GM10248 (cell line): ENCODE measurements at regions not wholly inside any gene's neighbourhood (a gene's known extent, or its start where the extent isn't known, plus 50 kb on each side); places are given as distances from the start of the nearest gene placed in this dataset.

Source experiments
- CTCF ChIA-PET: fragments of 300-600 bp; sonication (Branson Sonifier 250); formaldehyde crosslinking; extraction: SDS; loops from one replicate; lab custom pipeline; 2021; ENCODE audit warnings: antibody characterized with exemption; lab: Yijun Ruan, JAX
- POLR2A ChIA-PET: fragments of 350-650 bp; sonication (Branson Sonifier 250); formaldehyde crosslinking; extraction: SDS; loops from one replicate; lab custom pipeline; 2020; ENCODE audit warnings: antibody characterized with exemption; lab: Yijun Ruan, JAX
- DNase-seq: peaks from one replicate; pipeline ENCODE4 v3.0.0; 2012; ENCODE audit errors: extremely low spot score
- TF ChIP-seq, protein P1 (sequence below): IDR thresholded peaks from 2 replicates; pipeline ENCODE4 v1.5.1; 2012; ENCODE audit warnings: mild to moderate bottlenecking, low read depth; ENCODE audit errors: extremely low read depth, missing control alignments, control extremely low read depth

DNA sequence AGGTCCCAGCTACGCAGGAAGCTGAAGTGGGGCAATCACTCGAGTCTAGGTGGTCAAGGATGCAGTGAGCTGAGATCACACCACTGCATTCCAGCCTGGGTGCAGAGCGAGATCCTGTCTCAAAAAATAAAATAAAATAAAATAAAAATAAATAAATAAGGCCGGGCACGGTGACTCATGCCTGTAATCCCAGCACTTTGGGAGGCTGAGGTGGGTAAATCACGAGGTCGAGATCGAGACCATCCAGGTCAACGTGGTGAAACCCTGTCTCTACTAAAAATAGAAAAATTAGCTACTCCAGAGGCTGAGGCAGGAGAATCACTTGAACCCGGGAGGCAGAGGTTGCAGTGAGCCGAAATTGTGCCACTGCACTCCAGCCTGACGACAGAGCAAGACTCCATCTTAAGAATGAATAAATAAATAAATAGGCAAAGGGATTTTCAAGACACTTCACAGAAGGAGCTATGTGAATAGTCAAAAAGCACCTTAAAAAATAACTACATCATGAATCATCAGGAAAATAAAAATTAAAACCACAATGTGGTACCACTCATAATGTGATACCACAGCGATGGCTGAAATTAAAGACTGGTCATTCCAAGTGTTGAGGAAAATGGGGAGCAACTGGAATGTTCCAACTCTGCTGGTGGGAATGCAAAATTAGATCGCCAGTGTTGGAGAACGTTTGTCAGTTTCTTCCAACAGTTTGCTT lies 92.9 kb upstream of the TBX3 start:
- ChIA-PET CTCF (no interaction called here), POLR2A (no interaction called here)
- TF ChIP-seq, protein P1, sequence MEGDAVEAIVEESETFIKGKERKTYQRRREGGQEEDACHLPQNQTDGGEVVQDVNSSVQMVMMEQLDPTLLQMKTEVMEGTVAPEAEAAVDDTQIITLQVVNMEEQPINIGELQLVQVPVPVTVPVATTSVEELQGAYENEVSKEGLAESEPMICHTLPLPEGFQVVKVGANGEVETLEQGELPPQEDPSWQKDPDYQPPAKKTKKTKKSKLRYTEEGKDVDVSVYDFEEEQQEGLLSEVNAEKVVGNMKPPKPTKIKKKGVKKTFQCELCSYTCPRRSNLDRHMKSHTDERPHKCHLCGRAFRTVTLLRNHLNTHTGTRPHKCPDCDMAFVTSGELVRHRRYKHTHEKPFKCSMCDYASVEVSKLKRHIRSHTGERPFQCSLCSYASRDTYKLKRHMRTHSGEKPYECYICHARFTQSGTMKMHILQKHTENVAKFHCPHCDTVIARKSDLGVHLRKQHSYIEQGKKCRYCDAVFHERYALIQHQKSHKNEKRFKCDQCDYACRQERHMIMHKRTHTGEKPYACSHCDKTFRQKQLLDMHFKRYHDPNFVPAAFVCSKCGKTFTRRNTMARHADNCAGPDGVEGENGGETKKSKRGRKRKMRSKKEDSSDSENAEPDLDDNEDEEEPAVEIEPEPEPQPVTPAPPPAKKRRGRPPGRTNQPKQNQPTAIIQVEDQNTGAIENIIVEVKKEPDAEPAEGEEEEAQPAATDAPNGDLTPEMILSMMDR = no peak
- DNase-seq = no peak

DNA sequence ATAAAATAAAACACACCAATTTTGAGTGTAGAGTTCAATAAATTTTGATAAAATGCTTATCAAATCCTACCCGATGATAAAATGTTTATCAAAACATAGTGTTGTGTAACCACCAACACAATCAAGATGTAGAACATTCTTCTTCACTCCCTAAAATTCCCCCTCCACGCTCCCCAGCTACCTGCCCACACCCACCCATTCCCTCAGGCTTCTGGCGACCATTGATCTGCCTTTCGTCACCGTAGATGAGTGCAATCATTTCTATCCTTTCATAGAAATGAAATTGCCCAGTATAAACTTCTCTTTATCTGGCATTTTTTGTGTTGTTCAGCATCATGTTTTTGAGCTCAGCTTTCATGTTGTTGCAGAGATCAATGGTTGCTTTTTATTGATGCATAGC lies 90.7 kb upstream of the TBX3 start:
- ChIA-PET CTCF (no interaction called here), POLR2A (interaction anchor here (0.6 kb wide), 1 partner anchor 641 kb away, joined by 3 read pairs; no protein-coding TSS in a partner anchor)
- TF ChIP-seq, protein P1 = no peak
- DNase-seq = no peak

DNA sequence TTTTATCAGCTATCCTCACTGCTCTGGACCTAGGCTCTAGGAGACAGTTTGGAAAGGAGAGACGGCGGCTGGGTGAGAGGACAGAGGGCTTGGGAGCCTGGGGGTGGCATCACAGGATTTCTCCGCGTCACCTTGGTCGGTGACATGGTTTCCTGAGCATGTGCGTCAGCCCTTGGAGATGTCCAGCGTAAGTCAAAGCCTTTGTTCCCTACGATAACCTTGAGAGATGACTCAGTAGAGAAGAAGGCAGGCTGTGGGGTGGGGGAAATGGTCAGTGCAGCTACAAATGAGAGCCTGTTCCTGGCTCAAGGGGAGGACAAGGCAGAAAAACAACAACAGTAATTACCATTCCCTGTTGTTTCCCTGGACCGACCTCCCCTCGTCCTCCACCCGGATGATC lies 90.2 kb upstream of the TBX3 start:
- POLR2A ChIA-PET = no interaction called here
- TF ChIP-seq, protein P1 = no peak
- no peak for DNase-seq
- CTCF ChIA-PET = no interaction called here

DNA sequence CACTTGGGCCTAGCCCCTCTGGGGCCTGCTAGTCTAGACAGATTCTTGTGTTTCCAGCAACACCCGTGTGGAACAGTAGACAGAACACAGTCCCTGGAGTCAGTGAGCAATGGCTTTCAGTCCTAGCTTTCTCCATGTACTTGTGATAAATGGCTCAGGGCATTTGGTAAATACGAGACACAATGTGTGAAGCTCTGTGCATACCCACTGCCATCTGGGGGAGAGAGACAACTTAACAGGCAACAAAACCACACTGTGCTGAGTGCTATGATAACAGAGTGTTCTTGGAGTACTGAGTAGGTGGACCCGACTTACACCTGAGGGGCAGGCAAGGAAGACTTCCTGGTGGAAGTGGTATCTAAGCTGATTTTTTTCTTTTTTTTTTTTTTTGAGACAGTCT lies 86.3 kb upstream of the TBX3 start:
- ChIA-PET CTCF (no interaction called here), POLR2A (no interaction called here)

DNA sequence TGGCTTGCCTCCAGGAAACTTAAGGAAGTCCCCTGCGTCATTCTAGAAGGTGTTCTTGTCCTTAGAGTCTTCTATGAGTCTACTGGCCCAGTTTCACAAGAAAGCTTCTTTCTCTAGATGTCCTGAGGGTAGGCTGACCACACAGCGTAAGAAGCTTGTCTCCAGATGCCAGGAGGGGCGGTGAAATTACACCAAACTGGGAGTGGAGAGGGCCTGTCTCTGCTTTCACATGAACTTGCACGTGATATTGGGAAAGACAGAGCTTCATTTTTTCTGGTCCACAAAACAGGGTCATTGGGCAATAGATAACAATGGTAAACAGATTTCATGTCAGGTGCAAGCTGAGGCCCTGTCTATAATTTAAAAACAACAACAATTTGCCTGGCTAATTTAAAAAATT lies 85.7 kb upstream of the TBX3 start:
- DNase-seq = no peak
- TF ChIP-seq, protein P1 = no peak
- CTCF ChIA-PET = no interaction called here
- POLR2A ChIA-PET = no interaction called here

More for the DNA sequence above, 86.3 kb upstream of the TBX3 start:
- TF ChIP-seq, protein P1 = no peak
- no peak for DNase-seq

DNA sequence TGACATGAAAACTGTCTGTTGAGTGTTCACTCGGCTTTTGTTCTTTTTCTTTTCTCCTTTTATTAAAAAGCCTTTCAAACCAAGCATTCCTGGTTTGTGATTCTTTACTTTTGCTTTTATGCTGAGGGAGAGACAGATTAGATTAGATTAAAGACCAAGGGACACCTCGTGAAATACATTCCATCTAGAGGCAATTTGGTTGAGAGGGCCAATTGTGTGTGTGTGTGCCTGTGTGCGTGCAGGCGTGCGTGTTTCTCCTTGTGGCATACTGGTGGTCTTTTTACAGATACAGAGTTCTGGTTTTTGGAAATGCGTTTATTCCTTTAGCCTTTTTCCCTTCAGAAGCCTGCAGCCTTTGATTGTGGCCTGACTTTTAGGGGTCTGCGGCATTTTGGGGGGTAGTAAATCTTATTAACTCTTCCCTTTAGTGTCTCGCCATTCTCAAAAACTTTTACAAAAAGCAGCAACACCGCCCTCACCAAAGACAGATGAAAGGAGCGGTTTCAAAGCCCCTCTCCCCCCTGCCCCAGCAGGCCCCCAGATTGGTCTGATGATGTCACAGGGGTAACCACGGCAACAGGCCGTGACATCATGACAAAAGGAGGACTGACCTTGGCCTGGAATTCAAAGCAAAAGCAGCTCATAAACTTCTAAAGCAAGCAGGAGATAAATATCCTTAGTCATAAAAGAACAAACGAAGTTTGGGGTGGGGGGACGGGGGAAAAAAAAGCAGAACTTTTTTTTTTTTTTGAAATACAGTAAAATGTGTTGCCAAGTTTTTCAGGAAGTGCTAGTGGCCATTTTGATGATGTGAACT lies 84.1 kb upstream of the TBX3 start:
- TF ChIP-seq, protein P1 = no peak
- ChIA-PET CTCF (no interaction called here), POLR2A (no interaction called here)
- no peak for DNase-seq
